GM12872 (cell line): ENCODE measurements at regions not wholly inside any gene's neighbourhood (a gene's known extent, or its start where the extent isn't known, plus 50 kb on each side); places are given as distances from the start of the nearest gene placed in this dataset.

Experiments used
- CTCF ChIP-seq: IDR thresholded peaks from 3 replicates; pipeline ENCODE4 v1.5.1; 2011; ENCODE audit warnings: low read depth, mild to moderate bottlenecking, low read length, moderate library complexity; ENCODE audit not compliant: insufficient read depth

GRCh38 chr12:40511341-40511740 is 180.9 kb upstream of the CNTN1 start:
- TF ChIP-seq CTCF, result no peak

GRCh38 chr12:40515041-40515816 is 177.0 kb upstream of the CNTN1 start:
- no peak for TF ChIP-seq CTCF

GRCh38 chr12:40522837-40523236 is 169.4 kb upstream of the CNTN1 start:
- no peak for TF ChIP-seq CTCF

GRCh38 chr12:40525054-40525453 is 167.2 kb upstream of the CNTN1 start:
- no peak for TF ChIP-seq CTCF

GRCh38 chr12:40534828-40535227 is 157.4 kb upstream of the CNTN1 start:
- no peak for TF ChIP-seq CTCF

- no peak for TF ChIP-seq CTCF
These were observed 140.8 kb upstream of the CNTN1 start for GRCh38 chr12:40551466-40551865.

GRCh38 chr12:40552868-40553267 is 139.4 kb upstream of the CNTN1 start:
- TF ChIP-seq CTCF, result no peak
